K562 (cell line): ENCODE measurements at regions not wholly inside any gene's neighbourhood (a gene's known extent, or its start where the extent isn't known, plus 50 kb on each side); places are given as distances from the start of the nearest gene placed in this dataset.

ENCODE experiments used
- EZH2 ChIP-seq: IDR thresholded peaks from 2 replicates; pipeline ENCODE4 v1.6.1; 2012; ENCODE audit warnings: low read depth, mild to moderate bottlenecking, inconsistent platforms, low read length, borderline replicate concordance
- FOXJ3 ChIP-seq: sonication (generic); formaldehyde crosslinking; IDR thresholded peaks from 2 replicates; pipeline ENCODE4 v1.4.0; 2020; ENCODE audit warnings: mild to moderate bottlenecking, missing genetic modification reagents
- HDAC6 ChIP-seq: IDR thresholded peaks from 2 replicates; pipeline ENCODE4 v1.6.1; 2012; ENCODE audit warnings: low read depth, mild to moderate bottlenecking, control low read depth, inconsistent platforms, low read length, moderate library complexity
- TAF1 ChIP-seq: IDR thresholded peaks from 2 replicates; pipeline ENCODE4 v1.6.1; 2011; ENCODE audit warnings: mild to moderate bottlenecking, low read length, moderate library complexity; ENCODE audit not compliant: insufficient read depth, control insufficient read depth, severe bottlenecking; ENCODE audit errors: extremely low read depth
- TCF7 ChIP-seq: sonication (generic); IDR thresholded peaks from 2 replicates; pipeline ENCODE4 v1.6.1; 2016; ENCODE audit warnings: antibody characterized with exemption, borderline replicate concordance
- WHSC1 ChIP-seq: IDR thresholded peaks from one replicate; pipeline ENCODE4 v1.6.1; 2012; ENCODE audit warnings: low read length, control low read depth, inconsistent platforms
- YY1 ChIP-seq, 3 experiments: IDR thresholded peaks; 2 replicates each; pipeline ENCODE4 v1.6.1; 2011; ENCODE audit warnings: low read length in 2 of 3, mild to moderate bottlenecking in 2 of 3, moderate library complexity in 2 of 3, borderline replicate concordance in 1 of 3, control low read depth in 1 of 3, low read depth in 1 of 3; ENCODE audit not compliant: insufficient read depth in 3 of 3, insufficient replicate concordance in 2 of 3, control insufficient read depth in 1 of 3, insufficient read length in 1 of 3; ENCODE audit errors: extremely low read depth in 1 of 3
- TF ChIP-seq, protein P1 (sequence below): IDR thresholded peaks from 2 replicates; pipeline ENCODE4 v1.6.1; 2011; ENCODE audit not compliant: insufficient read length; ENCODE audit errors: extremely low read depth
- TF ChIP-seq, protein P2 (sequence below), 3 experiments: IDR thresholded peaks in 2 of 3; conservative IDR thresholded peaks in 1 of 3; 2 replicates each; pipeline ENCODE4 v1.5.1; 2011 to 2012; ENCODE audit warnings: low read length in 3 of 3, mild to moderate bottlenecking in 3 of 3, control low read depth in 2 of 3, improper control_type of control experiment in 1 of 3, inconsistent platforms in 1 of 3, low read depth in 1 of 3, mixed read lengths in 1 of 3, moderate library complexity in 1 of 3; ENCODE audit not compliant: insufficient read depth in 2 of 3
- TF ChIP-seq, protein P3 (sequence below): fragments of 450-650 bp; conservative IDR thresholded peaks from 2 replicates; pipeline ENCODE4 v1.6.1; 2016; ENCODE audit warnings: missing genetic modification characterization, low read depth, mild to moderate bottlenecking, missing compliant biosample characterization, moderate library complexity

DNA sequence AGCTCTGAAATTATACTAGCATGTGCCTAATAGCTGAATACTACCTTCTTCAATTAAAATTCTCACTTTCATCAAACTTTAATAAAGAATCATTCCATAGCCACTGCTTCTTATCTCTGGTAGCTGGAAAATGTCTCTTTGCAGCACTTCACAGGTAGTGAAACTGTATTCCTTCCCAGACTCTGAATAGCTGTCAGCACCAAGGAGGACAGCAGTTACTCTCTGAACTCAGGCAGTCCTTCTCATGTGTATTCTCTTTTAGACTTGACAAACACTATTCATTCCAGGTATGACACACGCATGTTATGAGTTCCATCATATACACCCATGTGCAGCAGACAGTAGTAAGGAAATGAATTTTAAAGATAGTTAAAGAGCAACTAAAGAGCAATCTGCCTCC is 627.1 kb downstream of the EFNA5 start:
- TF ChIP-seq, protein P1, sequence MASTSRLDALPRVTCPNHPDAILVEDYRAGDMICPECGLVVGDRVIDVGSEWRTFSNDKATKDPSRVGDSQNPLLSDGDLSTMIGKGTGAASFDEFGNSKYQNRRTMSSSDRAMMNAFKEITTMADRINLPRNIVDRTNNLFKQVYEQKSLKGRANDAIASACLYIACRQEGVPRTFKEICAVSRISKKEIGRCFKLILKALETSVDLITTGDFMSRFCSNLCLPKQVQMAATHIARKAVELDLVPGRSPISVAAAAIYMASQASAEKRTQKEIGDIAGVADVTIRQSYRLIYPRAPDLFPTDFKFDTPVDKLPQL, result no peak
- TF ChIP-seq WHSC1, result no peak
- TF ChIP-seq, protein P2, sequence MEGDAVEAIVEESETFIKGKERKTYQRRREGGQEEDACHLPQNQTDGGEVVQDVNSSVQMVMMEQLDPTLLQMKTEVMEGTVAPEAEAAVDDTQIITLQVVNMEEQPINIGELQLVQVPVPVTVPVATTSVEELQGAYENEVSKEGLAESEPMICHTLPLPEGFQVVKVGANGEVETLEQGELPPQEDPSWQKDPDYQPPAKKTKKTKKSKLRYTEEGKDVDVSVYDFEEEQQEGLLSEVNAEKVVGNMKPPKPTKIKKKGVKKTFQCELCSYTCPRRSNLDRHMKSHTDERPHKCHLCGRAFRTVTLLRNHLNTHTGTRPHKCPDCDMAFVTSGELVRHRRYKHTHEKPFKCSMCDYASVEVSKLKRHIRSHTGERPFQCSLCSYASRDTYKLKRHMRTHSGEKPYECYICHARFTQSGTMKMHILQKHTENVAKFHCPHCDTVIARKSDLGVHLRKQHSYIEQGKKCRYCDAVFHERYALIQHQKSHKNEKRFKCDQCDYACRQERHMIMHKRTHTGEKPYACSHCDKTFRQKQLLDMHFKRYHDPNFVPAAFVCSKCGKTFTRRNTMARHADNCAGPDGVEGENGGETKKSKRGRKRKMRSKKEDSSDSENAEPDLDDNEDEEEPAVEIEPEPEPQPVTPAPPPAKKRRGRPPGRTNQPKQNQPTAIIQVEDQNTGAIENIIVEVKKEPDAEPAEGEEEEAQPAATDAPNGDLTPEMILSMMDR (IDR thresholded peaks at IDR 0.05 in 2 of 3, conservative IDR thresholded peaks at IDR 0.05 in 1 of 3; ENCODE audit: insufficient read depth in 2 of 3, low read depth in 1 of 3, low read length in 3 of 3), result no peak
- TF ChIP-seq FOXJ3, result no peak
- no peak for TF ChIP-seq YY1 (IDR thresholded peaks at IDR 0.05; ENCODE audit: borderline replicate concordance in 1 of 3, control insufficient read depth in 1 of 3, extremely low read depth in 1 of 3, insufficient read depth in 3 of 3, insufficient read length in 1 of 3, insufficient replicate concordance in 2 of 3, low read depth in 1 of 3, low read length in 2 of 3)
- no peak for TF ChIP-seq TCF7
- TF ChIP-seq EZH2, result no peak
- no peak for TF ChIP-seq TAF1
- TF ChIP-seq HDAC6, result no peak
- TF ChIP-seq, protein P3, sequence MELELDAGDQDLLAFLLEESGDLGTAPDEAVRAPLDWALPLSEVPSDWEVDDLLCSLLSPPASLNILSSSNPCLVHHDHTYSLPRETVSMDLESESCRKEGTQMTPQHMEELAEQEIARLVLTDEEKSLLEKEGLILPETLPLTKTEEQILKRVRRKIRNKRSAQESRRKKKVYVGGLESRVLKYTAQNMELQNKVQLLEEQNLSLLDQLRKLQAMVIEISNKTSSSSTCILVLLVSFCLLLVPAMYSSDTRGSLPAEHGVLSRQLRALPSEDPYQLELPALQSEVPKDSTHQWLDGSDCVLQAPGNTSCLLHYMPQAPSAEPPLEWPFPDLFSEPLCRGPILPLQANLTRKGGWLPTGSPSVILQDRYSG (tag), result no peak
